ENCODE measurements at regions not wholly inside any gene's neighbourhood (a gene's known extent, or its start where the extent isn't known, plus 50 kb on each side); places are given as distances from the start of the nearest gene placed in this dataset.

DNA sequence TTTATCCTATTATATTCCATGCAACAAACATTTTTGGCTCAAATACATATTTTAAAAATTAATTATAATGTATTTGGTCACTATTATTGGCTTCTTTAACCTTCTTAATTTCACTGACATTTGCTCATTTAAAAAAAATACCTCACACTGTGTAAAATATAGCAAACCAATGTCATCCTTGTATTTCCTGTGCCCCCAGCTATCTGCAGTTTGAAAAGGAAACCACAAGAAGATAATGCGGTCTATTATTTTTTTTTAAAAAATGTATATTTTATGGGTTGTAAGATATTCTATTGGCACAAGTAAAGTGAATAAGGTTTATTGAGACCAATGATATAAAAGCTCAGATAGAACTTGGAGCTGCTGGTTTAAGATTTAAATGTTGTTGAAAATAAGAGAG is 904.2 kb downstream of the SI start:
- TF ChIP-seq GATA2 (IDR thresholded peaks at IDR 0.05; ENCODE audit: low read depth, low read length) (no peak), GATA3 (IDR thresholded peaks at IDR 0.05; ENCODE audit: low read depth, low read length) (no peak)

All from SH-SY5Y (cell line).